HG03039 (cell line): ENCODE measurements at regions not wholly inside any gene's neighbourhood (a gene's known extent, or its start where the extent isn't known, plus 50 kb on each side); places are given as distances from the start of the nearest gene placed in this dataset.
"Not testable (repeated sequence)": the region's sequence is repeated elsewhere in the genome, so short reads cannot be mapped to it uniquely, and the experiment has no call there.

ENCODE experiments used
- ATAC-seq: cut with Tn5 transposase; IDR thresholded peaks from one replicate; pipeline ENCODE4 v1.9.1; 2021; ENCODE audit warnings: mild to moderate bottlenecking, moderate library complexity; ENCODE audit not compliant: unreplicated experiment

GRCh38 chr12:89845767-89846166 lies 137.1 kb upstream of the ATP2B1 start:
- ATAC-seq = no peak

GRCh38 chr12:89845366-89845765 lies 136.7 kb upstream of the ATP2B1 start:
- no peak for ATAC-seq

- no peak for ATAC-seq
These were observed 135.9 kb upstream of the ATP2B1 start for GRCh38 chr12:89844539-89844938.

GRCh38 chr12:89840162-89840922 lies 131.7 kb upstream of the ATP2B1 start:
- no peak for ATAC-seq

GRCh38 chr12:89839444-89839843 lies 130.8 kb upstream of the ATP2B1 start:
- ATAC-seq = no peak

- no peak for ATAC-seq
These were observed 130.2 kb upstream of the ATP2B1 start for GRCh38 chr12:89838833-89839232.

GRCh38 chr12:89836026-89836425 lies 127.4 kb upstream of the ATP2B1 start:
- ATAC-seq = no peak

- ATAC-seq = no peak
These were observed 126.0 kb upstream of the ATP2B1 start for GRCh38 chr12:89834676-89835075.

- ATAC-seq = no peak
These were observed 125.0 kb upstream of the ATP2B1 start for GRCh38 chr12:89833337-89834252.

GRCh38 chr12:89832336-89832735 lies 123.7 kb upstream of the ATP2B1 start:
- ATAC-seq = no peak

- ATAC-seq = no peak
These were observed 122.9 kb upstream of the ATP2B1 start for GRCh38 chr12:89831310-89832095.

GRCh38 chr12:89829434-89829975 lies 120.9 kb upstream of the ATP2B1 start:
- no peak for ATAC-seq

- ATAC-seq = no peak
These were observed 119.9 kb upstream of the ATP2B1 start for GRCh38 chr12:89828575-89828974.

GRCh38 chr12:89827592-89827991 lies 119.0 kb upstream of the ATP2B1 start:
- no peak for ATAC-seq

- ATAC-seq = no peak
These were observed 117.8 kb upstream of the ATP2B1 start for GRCh38 chr12:89826468-89826867.

- no peak for ATAC-seq
These were observed 117.2 kb upstream of the ATP2B1 start for GRCh38 chr12:89825591-89826449.

GRCh38 chr12:89824822-89825221 lies 116.2 kb upstream of the ATP2B1 start:
- ATAC-seq = no peak

- not testable (repeated sequence) for ATAC-seq
These were observed 114.4 kb upstream of the ATP2B1 start for GRCh38 chr12:89822992-89823391.

- ATAC-seq = no peak
These were observed 113.3 kb upstream of the ATP2B1 start for GRCh38 chr12:89821896-89822295.
